ENCODE measurements at regions not wholly inside any gene's neighbourhood (a gene's known extent, or its start where the extent isn't known, plus 50 kb on each side); places are given as distances from the start of the nearest gene placed in this dataset.

DNA sequence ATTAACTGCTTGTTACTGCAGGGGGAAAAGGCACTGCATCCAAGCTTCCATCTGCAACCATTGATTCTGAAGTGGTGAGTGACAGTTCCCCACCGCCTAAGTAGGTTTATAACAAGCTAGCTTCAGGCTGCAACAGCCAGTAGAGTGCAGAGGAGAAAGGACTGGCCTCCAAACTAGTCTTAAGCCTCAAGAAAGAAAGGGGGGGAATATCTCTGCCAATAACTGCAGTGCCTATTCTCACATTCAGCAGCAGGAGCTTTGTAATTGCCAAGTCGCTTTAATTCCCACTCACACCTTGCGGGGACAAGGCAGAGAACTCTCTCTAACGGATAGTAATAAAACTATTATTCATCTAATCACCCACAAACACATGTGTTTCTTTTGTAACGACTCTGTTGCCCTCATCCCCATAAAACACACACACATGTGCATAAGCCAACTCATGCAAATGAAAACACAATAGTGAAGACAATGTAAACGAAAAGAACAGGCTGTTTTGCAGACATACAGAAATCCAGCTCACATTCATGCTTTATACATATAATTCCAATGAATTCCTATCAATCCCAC lies 1963.3 kb upstream of the PIK3C3 start:
- no peak for DNase-seq (ENCODE audit: low spot score)

DNA sequence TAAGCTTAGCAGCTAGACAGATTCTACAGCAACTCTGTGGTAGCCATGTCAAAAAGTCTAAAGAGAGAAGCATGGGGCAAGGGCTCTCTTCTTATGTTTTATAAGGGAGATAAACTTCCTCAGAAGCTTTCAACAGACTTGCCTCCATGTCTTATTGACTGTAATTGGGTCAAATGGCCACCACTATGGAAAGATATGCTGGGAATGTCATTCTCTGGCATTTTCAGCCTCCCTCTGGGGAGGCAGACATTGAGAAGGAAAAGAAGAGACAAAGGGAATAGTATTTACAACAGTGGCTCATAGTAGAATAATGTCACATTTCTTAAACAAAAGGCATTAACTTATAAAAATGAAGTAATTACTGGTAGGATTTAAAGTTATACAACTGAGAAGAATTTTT lies 1964.5 kb upstream of the PIK3C3 start:
- DNase-seq (ENCODE audit: low spot score), result no peak

DNA sequence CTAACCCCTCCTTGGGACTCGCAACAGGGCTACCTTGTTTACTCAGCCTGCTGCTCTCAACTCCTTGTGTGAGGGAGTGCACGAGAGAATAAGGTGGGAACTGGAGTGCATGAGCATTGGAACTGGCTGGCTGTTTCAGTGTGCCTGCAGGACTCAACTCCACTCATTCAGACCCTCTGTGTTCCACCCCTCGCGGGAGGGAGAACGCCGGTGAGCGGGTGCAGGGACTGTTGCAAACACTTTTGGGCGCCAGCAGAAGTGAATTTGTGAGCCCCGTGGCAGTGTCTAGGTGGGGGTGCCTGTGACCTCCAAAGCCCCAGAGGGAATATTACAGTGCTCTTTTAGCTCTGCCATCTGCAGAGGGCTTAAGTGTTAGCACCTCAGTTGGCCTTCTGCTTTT lies 1978.3 kb upstream of the PIK3C3 start:
- no peak for DNase-seq (ENCODE audit: low spot score)

DNA sequence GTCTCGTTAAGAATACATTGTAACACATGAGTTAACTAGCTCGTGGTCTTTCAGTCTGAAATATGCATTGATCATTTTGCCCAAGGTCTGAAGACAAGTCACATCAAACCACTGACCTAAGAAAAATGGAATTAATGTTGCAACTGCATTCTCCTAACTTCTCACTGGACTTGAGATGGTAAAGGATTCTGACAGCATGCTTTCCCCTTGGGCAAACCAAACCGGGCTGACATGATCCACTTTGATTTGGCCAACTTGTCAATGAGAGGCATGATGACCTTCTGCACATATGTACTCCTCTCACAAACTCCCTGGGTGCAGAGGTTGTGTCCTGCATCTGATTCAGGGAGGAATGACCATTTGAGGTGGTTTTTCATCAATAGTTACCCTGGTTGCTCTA lies 1982.5 kb upstream of the PIK3C3 start:
- no peak for DNase-seq (ENCODE audit: low spot score)

DNA sequence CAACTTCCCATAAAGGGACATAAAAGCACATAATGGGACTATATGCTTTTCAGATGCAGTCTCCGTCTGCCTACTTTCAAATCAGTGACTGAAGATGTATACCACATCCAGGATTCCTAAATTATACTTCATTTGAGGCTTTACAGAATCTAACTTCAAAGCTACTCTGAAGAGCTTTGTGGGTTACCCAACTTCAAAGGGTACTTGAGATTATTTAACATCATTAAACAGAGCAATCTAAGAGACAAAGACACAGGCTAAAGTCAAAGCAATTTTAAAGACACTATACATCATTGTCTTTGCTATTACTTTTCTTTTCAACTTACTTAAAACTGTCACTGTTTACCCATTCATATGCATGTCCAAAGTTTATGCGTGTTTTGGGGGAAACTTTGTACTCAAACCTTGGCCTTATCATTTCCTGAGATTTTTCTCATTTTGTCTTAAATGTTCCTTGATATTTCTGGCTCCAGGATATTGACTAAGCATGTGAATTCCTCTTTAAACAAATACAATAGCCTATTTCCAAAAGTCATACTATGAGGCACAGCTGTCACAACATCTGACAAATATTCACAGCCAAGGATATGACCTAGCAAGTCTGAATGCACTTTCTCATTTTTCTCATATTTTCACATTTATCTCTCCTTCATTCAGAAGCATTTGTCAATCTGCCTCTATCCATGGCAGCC lies 1985.1 kb upstream of the PIK3C3 start:
- DNase-seq (ENCODE audit: low spot score), result no peak

DNA sequence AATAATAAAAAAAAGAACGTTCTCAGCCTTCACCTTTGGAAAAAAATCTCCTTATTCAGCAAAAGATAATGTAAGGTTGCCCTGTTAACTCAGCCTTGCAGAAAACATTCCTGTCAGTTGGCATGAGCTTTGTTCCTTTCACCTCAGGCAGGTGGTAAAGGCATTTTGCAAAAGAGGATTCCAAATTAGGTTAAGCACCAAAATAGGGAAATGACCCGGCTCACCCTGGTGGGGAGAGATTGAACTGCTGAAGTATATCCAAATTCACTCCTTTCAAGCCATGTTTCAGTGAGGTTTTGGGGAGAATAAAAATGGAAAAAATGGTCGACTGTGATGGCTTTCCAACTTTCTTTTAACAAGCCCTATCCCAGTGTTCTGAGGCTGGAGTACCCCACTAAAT lies 1988.8 kb upstream of the PIK3C3 start:
- DNase-seq (ENCODE audit: low spot score), result no peak

DNA sequence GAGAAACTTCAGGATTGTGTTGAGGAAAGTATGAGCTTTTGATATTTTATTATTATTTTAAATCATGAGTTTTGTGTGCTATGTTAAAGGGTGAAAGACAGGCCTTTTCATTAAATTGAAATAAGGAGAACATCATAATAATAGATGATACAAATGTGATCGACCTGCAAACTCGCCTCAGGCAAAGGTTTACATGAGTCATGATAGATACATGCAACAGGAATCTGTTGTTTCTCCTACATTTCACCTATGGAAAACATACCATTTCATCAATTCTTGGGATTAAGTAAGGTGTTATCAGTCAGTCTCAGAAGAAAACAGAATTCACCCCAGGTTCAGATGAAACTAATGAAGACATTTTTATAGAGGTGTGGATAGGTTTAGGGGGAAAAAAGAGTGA lies 1992.5 kb upstream of the PIK3C3 start:
- DNase-seq (ENCODE audit: low spot score), result no peak

DNA sequence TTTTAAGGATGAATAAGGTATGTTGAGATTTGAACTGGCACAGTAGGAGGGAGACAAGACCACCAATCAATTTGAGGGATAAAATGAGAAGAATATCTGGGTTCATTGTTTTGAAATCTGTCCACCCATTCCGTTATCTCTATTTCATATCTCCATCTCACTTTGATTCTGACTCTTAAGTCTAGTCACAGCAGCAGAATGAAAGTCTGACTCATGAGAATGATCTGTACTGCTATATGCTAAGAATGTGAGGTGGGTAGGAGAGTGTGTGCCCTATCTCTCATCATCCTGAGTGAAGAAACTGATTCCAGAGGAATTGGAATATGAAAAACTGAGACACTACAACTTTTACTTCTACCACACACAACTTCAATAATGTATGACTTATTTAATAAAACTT lies 1994.5 kb upstream of the PIK3C3 start:
- DNase-seq (ENCODE audit: low spot score), result no peak

DNA sequence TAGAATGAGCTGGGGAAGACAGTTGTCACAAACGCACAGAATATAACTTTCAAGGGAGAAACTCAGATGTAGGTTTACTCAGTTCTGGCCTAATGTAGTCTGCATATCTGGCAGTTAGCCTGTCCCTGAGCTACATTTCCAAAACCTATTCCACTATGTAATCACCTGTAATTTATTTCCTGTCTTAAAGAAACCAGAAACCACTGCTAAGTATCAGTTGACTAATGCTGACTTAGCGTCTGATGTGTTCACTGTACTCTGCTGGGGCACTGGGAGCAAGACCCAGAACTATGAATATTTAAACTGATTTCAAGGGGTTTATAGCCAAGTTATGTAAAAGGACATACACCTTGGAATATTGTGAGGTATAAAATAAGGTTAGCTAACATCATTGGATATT lies 1995.2 kb upstream of the PIK3C3 start:
- DNase-seq (ENCODE audit: low spot score), result peak; percentile 16

DNA sequence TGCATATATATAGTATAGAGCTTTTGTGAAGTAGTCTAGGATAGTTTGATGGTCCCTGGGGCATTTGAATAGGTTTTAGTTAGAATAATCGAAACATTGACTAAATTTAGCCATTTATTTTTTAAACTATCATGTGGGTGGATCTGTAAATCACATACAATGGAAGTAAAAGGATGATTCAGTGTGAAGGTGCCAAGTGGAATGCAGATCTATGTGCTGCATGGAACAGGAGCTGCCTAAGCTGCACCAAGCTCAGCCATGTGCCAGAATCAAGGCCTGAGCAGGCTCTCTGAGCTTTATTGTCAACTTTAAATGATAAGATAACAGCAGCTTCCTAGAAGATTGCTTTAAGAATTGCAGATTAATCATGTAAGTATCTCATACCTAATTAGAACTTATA lies 1996.2 kb upstream of the PIK3C3 start:
- no peak for DNase-seq (ENCODE audit: low spot score)

DNA sequence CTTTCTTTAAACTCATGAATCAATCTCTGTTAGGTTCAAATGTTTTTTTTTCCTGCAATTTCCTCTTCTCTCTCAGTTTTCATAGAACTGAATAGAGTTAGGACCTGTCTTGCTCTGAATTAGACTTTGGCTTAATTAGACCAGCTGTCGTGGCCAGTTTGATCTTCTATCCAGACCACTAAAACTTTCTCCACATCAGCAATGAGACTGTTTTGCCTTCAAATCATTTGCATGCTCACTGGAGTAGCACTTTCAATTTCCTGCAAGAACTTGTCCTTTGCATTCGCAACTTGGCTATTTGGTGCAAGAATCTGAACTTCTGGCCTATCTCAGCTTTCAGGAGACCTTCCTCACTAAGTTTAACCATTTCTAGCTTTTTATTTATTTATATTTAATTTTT lies 2002.2 kb upstream of the PIK3C3 start:
- no peak for DNase-seq (ENCODE audit: low spot score)

DNA sequence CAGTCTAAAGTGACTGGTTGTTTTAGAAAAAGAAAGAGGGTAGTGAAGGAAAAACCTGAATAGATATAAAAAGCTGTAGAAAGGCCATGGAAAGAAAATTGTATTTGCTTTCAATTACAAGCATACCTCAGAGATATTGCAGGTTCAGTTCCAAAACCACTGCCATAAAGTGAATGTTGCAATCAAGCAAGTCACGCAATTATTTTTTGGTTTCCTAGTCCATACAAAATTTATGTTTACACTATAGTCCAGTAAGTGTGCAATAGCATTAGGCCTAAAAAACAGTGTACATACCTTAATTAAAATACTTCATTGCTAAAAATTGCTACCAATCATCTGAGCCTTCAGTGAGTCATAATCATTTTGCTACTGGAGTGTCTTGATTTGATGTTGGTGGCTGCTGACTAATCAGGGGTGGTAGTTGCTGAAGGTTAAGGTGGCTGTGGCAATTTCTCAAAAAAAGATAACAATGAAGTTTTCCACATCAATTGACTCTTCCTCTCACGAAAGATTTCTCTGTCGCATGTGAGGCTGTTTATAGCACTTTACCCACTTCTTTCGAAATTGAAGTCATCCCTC lies 2003.8 kb upstream of the PIK3C3 start:
- peak; percentile 43 for DNase-seq (ENCODE audit: low spot score)

DNA sequence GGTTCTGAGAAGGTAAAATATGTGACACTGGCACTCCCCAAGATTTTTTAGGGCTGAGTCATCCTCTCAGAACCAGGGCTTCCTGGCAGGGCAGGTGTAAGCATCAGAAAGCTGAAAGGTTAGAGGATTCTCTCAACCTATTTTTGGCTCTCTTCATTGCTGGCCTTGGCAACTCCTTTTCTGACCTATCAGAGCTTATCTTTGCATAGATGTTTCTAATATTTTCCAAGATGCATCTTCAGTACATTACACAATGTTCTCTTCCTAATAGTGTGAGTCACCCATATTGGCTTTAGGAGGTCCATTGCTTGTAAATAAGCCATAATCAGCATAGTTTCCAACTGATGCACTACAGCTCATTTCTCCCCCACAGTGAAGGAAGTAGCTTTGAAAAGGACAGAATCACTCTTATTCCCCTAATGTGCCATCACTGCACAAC lies 2008.4 kb upstream of the PIK3C3 start:
- DNase-seq (ENCODE audit: low spot score), result peak; percentile 10

DNA sequence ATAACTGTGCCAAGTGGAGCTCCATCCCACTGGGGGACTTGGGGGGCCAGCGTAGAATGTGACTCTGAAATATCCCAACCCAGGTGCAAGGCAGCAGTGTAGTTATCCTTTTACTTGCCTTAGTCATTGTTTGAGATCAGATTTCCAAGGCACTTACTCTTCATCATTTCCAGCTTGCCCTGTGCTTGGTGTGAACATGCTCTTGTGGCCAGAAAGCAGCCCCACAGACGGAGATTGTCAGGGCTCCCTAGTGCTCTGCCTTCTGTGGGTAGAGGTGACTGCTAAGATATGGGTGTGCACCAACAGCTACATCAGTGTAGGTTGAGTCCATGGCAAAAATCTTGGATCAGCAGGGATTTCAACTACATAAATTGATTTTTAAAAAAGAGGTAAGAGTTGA lies 2010.0 kb upstream of the PIK3C3 start:
- no peak for DNase-seq (ENCODE audit: low spot score)

DNA sequence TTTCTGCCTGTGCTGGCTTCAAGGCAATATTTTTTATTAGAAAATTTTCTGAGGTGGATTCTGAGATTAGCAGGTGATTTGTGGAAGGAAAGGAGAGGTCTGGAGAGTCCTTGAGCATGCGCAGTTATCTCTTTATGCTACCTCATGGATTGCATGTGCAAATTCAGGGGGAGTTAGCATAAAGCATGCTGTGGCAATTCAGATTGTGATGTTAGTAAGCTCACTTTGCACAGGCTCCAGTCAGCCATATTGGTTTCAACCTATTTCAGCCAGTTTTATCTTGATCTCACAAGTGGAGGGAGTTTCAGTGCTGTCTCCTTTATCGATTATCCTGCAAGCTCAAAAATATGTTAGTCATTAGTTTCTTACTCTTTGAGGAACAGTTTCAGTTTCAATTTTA lies 2012.3 kb upstream of the PIK3C3 start:
- no peak for DNase-seq (ENCODE audit: low spot score)

DNA sequence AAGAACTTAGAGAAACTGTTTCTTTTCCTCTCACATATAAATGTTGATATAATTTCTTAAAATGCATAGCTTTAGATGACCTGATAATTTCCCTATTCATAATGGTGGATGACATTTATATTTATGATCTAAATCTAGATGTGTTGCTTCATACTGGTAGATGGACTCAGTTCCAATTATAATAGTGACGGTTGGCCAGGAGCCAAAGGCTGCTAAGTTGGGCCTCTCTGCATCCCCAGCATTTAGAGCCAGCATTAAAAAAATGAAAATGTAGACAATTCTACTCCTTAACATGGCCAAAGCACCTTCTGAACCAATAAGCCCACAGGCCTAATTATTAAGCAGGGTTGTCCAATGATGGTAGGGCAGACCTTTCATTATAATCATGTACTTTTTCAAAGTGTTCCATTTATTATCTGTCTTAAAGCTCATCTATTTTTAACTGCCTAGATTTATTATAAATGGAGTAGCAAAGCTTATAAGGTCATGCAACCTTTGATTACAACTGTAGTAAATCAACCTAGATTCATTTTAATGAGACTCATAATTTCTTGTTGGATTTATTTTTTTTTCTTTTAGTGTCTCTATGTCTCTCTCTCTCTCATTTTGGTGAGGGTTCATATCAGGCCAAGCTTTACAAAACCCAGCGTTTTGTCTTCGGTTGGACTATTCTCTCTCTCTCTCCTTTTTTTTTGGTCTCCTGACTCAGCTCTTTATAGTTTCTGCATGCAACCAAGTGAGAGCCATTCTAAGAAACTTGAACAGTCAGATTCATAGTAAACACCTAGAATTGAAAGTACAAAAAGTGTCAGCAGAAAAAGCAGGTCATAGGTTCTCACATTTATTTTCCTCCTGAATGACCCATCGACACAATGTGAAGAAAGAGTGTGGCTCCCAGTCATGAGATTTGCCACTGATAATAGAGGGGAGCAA lies 2016.1 kb upstream of the PIK3C3 start:
- DNase-seq (ENCODE audit: low spot score), result no peak

DNA sequence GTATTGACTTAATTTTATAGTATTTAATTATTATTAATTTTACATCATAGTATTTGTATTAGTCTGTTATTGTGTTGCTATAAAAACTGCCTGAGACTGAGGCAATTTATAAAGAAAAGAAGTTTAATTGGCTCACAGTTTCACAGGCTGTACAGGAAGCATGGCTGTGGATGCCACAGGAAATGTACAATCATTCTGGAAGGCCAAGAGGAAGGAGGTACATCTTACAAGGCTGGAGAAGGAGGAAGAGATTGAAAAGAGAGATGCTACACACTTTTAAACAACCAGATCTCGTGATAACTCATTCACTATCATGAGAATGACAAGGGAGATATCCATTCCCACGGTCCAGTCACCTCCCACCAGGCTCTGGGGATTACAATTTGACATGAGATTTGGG lies 2019.4 kb upstream of the PIK3C3 start:
- no peak for DNase-seq (ENCODE audit: low spot score)

DNA sequence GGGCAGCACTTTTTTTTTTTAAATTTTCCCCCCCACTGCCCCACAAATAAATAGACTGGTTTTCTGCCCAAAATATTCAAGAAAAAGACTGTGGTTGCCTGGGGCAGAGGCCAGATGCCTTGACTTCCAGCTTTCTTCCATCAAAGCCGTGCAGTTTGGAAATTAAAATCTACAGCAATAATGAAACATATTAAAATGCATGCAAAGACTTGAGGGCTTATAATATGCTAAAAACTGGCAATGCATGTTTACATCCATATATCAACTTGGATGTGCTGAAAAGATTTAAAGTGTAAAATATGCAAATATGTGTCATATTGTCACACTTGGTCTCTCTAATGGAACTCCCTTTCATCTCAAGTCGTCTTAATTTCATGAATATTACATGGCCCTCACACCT lies 2036.2 kb upstream of the PIK3C3 start:
- no peak for DNase-seq (ENCODE audit: low spot score)

DNA sequence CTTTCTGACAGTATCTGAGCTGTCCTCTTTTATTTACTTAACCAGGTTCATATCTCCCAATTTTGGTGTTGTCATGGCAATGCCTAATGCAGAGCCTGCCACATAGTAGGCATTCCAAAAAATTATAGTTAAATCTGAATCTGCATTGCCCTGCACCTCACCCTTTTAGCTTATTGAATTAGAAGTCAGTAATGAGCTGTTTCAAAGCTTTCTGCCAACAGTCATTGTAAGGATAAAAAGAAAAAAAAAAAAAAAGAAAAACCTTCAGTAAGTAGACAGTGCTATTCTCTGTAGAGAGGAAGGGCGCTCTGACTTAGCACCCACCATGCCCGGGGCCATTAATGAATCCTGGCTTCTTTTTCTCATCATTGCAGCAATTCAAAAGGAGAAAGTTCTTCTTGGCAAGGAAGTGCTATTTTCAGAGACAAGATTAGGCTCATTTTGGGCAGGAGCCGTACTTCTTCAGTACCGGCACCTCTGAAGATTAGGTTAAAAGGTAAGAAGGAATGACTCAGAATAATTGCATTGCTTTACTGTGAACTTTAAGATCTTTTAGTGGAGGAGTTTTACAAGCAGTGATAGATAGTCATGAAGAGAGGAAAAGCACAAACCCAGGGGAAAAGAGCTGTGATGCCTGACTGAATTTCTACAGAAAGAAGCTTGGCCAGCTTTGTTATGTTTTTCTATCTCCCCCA lies 2041.2 kb upstream of the PIK3C3 start:
- no peak for DNase-seq (ENCODE audit: low spot score)

DNA sequence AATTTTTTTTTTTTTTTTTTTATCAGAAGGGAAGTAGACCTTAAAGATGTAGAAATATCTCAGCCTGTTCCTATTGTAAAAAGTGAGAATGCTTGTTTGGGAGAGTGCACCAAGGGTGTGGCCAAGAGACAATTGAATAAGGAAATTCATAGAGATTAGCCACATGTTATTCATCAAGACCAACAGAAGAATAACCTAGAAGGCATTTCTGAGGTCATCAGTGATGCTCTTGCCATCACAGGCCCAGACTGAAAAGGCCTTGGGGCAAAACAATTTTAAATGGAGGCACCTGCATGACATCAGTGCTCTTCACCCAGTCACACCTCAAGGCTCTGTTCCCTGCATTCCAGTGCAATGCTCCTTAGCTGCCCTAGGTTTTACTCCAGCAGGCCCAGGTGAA lies 2043.3 kb upstream of the PIK3C3 start:
- no peak for DNase-seq (ENCODE audit: low spot score)

DNA sequence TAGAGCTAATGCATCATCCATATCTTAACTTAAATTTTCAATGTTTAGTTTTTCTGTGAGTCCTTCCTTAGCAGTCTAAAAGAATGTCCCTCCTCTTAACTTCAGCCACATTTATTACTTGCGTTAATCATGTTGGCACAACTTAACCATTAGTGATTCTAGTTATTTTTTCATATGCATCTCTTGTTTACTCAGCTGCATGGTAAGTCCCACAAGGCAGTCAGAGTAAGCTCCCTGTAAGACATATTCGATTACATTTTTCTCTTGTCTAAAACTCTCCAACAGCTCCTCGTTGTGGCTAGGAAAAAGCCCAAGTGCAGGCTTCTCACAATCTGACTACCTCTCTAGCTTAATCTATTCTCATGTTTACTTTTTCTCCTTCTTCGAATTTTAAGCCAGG lies 2045.3 kb upstream of the PIK3C3 start:
- no peak for DNase-seq (ENCODE audit: low spot score)

DNA sequence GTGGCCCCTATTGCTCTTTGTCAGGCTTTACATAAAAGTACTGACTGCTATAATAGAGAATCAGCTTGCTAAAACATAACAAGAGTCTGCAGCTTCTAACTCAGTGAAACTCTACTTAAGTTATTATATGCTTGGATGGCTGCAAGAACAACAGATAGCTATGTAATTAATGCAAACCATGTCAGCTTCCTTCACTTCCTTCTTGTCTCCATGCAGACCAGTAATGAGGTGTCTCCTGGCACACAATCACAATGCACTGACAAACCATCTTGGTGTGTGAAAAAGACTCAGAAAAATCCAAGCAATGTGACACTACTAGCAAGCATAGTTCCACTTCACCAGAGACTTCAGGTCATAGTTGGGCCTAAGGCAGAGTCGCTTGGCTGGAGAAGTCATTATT lies 2068.9 kb upstream of the PIK3C3 start:
- no peak for DNase-seq (ENCODE audit: low spot score)

Measured in H4 (cell line).